NT2/D1 (cell line): ENCODE measurements at regions not wholly inside any gene's neighbourhood (a gene's known extent, or its start where the extent isn't known, plus 50 kb on each side); places are given as distances from the start of the nearest gene placed in this dataset.

ENCODE experiments used
- DNase-seq: peaks from one replicate; pipeline ENCODE4 v3.0.0-alpha.2; 2011; ENCODE audit warnings: low read depth, low spot score
- H3K27me3 ChIP-seq: 2 replicates; pipeline ENCODE4 v1.6.0; 2011; ENCODE audit warnings: mild to moderate bottlenecking; ENCODE audit not compliant: insufficient read length, insufficient read depth
- H3K36me3 ChIP-seq: 2 replicates; pipeline ENCODE4 v1.6.1; 2011; ENCODE audit warnings: mild to moderate bottlenecking, low read length, mixed read lengths; ENCODE audit not compliant: insufficient read depth, insufficient read length
- H3K4me1 ChIP-seq: 2 replicates; pipeline ENCODE4 v1.5.1; 2011; ENCODE audit not compliant: insufficient read depth, insufficient read length
- H3K4me3 ChIP-seq: 2 replicates; pipeline ENCODE4 v1.5.1; 2011; ENCODE audit warnings: low read depth; ENCODE audit not compliant: insufficient read length
- H3K9ac ChIP-seq: 2 replicates; pipeline ENCODE4 v1.6.0; 2011; ENCODE audit warnings: low read depth; ENCODE audit not compliant: insufficient read length
- H3K9me3 ChIP-seq: 2 replicates; pipeline ENCODE4 v1.5.1; 2011; ENCODE audit warnings: mild to moderate bottlenecking, low read length; ENCODE audit not compliant: insufficient read depth
- SUZ12 ChIP-seq: IDR thresholded peaks from 2 replicates; pipeline ENCODE4 v1.6.1; 2011; ENCODE audit not compliant: insufficient read length, insufficient read depth; ENCODE audit errors: extremely low read depth
- YY1 ChIP-seq: IDR thresholded peaks from 2 replicates; pipeline ENCODE4 v1.6.1; 2011; ENCODE audit not compliant: insufficient read length, insufficient read depth
- ZNF274 ChIP-seq: IDR thresholded peaks from 2 replicates; pipeline ENCODE4 v1.6.1; 2011; ENCODE audit warnings: mild to moderate bottlenecking, low read depth, low read length

GRCh38 chr3:76047368-76047767 is 262.0 kb upstream of the ZNF717 start:
- TF ChIP-seq SUZ12 (no peak), ZNF274 (no peak), YY1 (no peak)
- Histone ChIP-seq H3K9ac (no peak overlapping the region), H3K36me3 (no peaks in the 10 kb centered on the region), H3K27me3 (no peaks in the 10 kb centered on the region), H3K9me3 (peaks cover 21% of the 10 kb centered on the region; the same call in 1 of the 2 replicates), H3K4me3 (no peak overlapping the region), H3K4me1 (no peaks in the 10 kb centered on the region)
- DNase-seq = no peak

GRCh38 chr3:76049776-76050175 is 264.4 kb upstream of the ZNF717 start:
- H3K27me3 ChIP-seq = no peaks in the 10 kb centered on the region
- H3K4me1 ChIP-seq = no peaks in the 10 kb centered on the region

GRCh38 chr3:76051145-76051544 is 265.8 kb upstream of the ZNF717 start:
- H3K27me3 ChIP-seq = no peaks in the 10 kb centered on the region

More at GRCh38 chr3:76049776-76050175, 264.4 kb upstream of the ZNF717 start:
- no peak for DNase-seq
- Histone ChIP-seq H3K9me3 (0 out of 2 replicates have a peak, but pooled peaks cover 1% of the 10 kb centered on the region), H3K4me3 (no peak overlapping the region), H3K9ac (no peak overlapping the region), H3K36me3 (no peaks in the 10 kb centered on the region)
- TF ChIP-seq SUZ12 (no peak), YY1 (no peak), ZNF274 (no peak)

GRCh38 chr3:76054404-76054803 is 269.1 kb upstream of the ZNF717 start:
- no peaks in the 10 kb centered on the region for H3K27me3 ChIP-seq
- no peak for DNase-seq
- H3K9me3 ChIP-seq = no peaks in the 10 kb centered on the region
- no peak overlapping the region for H3K9ac ChIP-seq
- H3K4me3 ChIP-seq = no peak overlapping the region
- H3K36me3 ChIP-seq = no peaks in the 10 kb centered on the region
- TF ChIP-seq SUZ12 (no peak), YY1 (no peak), ZNF274 (no peak)
- H3K4me1 ChIP-seq = no peaks in the 10 kb centered on the region

More at GRCh38 chr3:76051145-76051544, 265.8 kb upstream of the ZNF717 start:
- no peak overlapping the region for H3K4me3 ChIP-seq
- no peak overlapping the region for H3K9ac ChIP-seq
- H3K9me3 ChIP-seq = no peaks in the 10 kb centered on the region
- DNase-seq = no peak
- no peak for TF ChIP-seq ZNF274
- TF ChIP-seq SUZ12 = no peak
- no peak for TF ChIP-seq YY1
- no peaks in the 10 kb centered on the region for H3K36me3 ChIP-seq
- no peaks in the 10 kb centered on the region for H3K4me1 ChIP-seq

- no peaks in the 10 kb centered on the region for H3K36me3 ChIP-seq
- no peak for DNase-seq
- H3K4me1 ChIP-seq = no peaks in the 10 kb centered on the region
- no peak overlapping the region for H3K4me3 ChIP-seq
- no peak overlapping the region for H3K9ac ChIP-seq
- TF ChIP-seq ZNF274 = no peak
- TF ChIP-seq SUZ12 = no peak
- no peak for TF ChIP-seq YY1
- peaks cover 22% of the 10 kb centered on the region for H3K9me3 ChIP-seq
- H3K27me3 ChIP-seq = no peaks in the 10 kb centered on the region
These were observed 276.3 kb upstream of the ZNF717 start for GRCh38 chr3:76061654-76062053.

GRCh38 chr3:76063019-76063418 is 277.7 kb upstream of the ZNF717 start:
- Histone ChIP-seq H3K4me1 (no peaks in the 10 kb centered on the region), H3K9ac (no peak overlapping the region), H3K36me3 (no peaks in the 10 kb centered on the region), H3K9me3 (peaks cover 22% of the 10 kb centered on the region), H3K4me3 (no peak overlapping the region), H3K27me3 (no peaks in the 10 kb centered on the region)
- TF ChIP-seq ZNF274 = no peak
- TF ChIP-seq YY1 = no peak
- TF ChIP-seq SUZ12 = no peak
- no peak for DNase-seq

GRCh38 chr3:76063811-76064210 is 278.5 kb upstream of the ZNF717 start:
- Histone ChIP-seq H3K4me3 (no peak overlapping the region), H3K9me3 (peaks cover 24% of the 10 kb centered on the region), H3K4me1 (no peaks in the 10 kb centered on the region), H3K9ac (no peak overlapping the region), H3K36me3 (no peaks in the 10 kb centered on the region), H3K27me3 (no peaks in the 10 kb centered on the region)
- no peak for DNase-seq
- no peak for TF ChIP-seq YY1
- no peak for TF ChIP-seq ZNF274
- no peak for TF ChIP-seq SUZ12

GRCh38 chr3:76065964-76066363 is 280.6 kb upstream of the ZNF717 start:
- Histone ChIP-seq H3K27me3 (no peaks in the 10 kb centered on the region), H3K36me3 (no peaks in the 10 kb centered on the region), H3K4me1 (no peaks in the 10 kb centered on the region), H3K4me3 (no peak overlapping the region), H3K9me3 (peaks cover 24% of the 10 kb centered on the region), H3K9ac (no peak overlapping the region)
- TF ChIP-seq ZNF274 = no peak
- no peak for DNase-seq
